Omental fat pad (tissue), 3 donors: ENCODE measurements at regions not wholly inside any gene's neighbourhood (a gene's known extent, or its start where the extent isn't known, plus 50 kb on each side); places are given as distances from the start of the nearest gene placed in this dataset.
A peak's percentile ranks its signal among the peaks of the same experiment; 100 is the strongest.

Experiments
- ATAC-seq: fragments of 150-250 bp; one replicate; pipeline ENCODE4 v1.9.1; 2016; ENCODE audit warnings: mild to moderate bottlenecking, moderate library complexity; ENCODE audit not compliant: low FRiP score
- DNase-seq: peaks from one replicate; pipeline ENCODE4 v3.0.0-alpha.2; 2019; ENCODE audit warnings: low spot score
- CTCF ChIP-seq, 3 donors: fragments of 450-650 bp; IDR thresholded peaks; one replicate each; pipeline ENCODE4 v1.5.1; 2016 to 2017; ENCODE audit warnings: antibody characterized with exemption in 3 of 3, mild to moderate bottlenecking in 3 of 3, moderate library complexity in 2 of 3

GRCh38 chr1:185442050-185442449 is 125.0 kb upstream of the IVNS1ABP start:
- DNase-seq (no peak), ATAC-seq (no peak)
- TF ChIP-seq CTCF (IDR thresholded peaks at IDR 0.05): no peak

GRCh38 chr1:185441605-185442004 is 124.6 kb upstream of the IVNS1ABP start:
- ATAC-seq: no peak
- no peak for DNase-seq
- TF ChIP-seq CTCF (IDR thresholded peaks at IDR 0.05): no peak

GRCh38 chr1:185440877-185441276 is 123.8 kb upstream of the IVNS1ABP start:
- no peak for ATAC-seq
- DNase-seq: no peak

GRCh38 chr1:185439727-185440415 is 122.8 kb upstream of the IVNS1ABP start:
- DNase-seq: no peak
- ATAC-seq: peak; percentile 50
- TF ChIP-seq CTCF (IDR thresholded peaks at IDR 0.05): no peak

More at GRCh38 chr1:185440877-185441276, 123.8 kb upstream of the IVNS1ABP start:
- TF ChIP-seq CTCF (IDR thresholded peaks at IDR 0.05): no peak

- ATAC-seq (no peak), DNase-seq (no peak)
- TF ChIP-seq CTCF (IDR thresholded peaks at IDR 0.05): no peak
Observed at GRCh38 chr1:185438936-185439335, 121.9 kb upstream of the IVNS1ABP start.

- DNase-seq (no peak), ATAC-seq (no peak)
- no peak for TF ChIP-seq CTCF (IDR thresholded peaks at IDR 0.05)
Observed at GRCh38 chr1:185435696-185436379, 118.8 kb upstream of the IVNS1ABP start.

- no peak for DNase-seq
- ATAC-seq: no peak
- TF ChIP-seq CTCF (IDR thresholded peaks at IDR 0.05): no peak
Observed at GRCh38 chr1:185434721-185435120, 117.7 kb upstream of the IVNS1ABP start.
